Medulla oblongata (tissue), 1 donor: ENCODE measurements at regions not wholly inside any gene's neighbourhood (a gene's known extent, or its start where the extent isn't known, plus 50 kb on each side); places are given as distances from the start of the nearest gene placed in this dataset.
A peak's percentile ranks its signal among the peaks of the same experiment; 100 is the strongest.
"Not testable (repeated sequence)": the region's sequence is repeated elsewhere in the genome, so short reads cannot be mapped to it uniquely, and the experiment has no call there.

Source experiments
- DNase-seq: peaks from one replicate; pipeline ENCODE4 v3.0.0-alpha.2; 2015; ENCODE audit errors: extremely low spot score

DNA sequence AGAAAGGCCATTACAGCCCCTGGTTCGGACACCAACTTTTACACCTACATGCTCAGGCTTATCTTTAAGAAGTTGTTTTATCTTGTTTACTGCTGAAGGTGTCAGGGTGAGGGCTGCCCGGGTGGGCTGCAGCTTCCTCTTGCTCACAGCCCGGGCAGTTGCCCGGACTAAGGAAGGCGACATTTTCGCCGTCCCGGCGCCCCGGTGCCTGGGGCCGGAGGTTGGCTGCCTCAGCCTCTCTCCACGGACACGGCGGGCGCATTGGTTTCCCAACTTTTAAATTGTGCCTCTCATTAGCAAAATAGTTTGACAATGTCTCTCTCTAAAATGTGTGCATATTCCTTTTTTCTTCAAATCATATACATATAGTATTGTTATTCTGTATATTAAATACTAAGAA, 198.5 kb downstream of the LRRC70 start:
- DNase-seq, result not testable (repeated sequence)

DNA sequence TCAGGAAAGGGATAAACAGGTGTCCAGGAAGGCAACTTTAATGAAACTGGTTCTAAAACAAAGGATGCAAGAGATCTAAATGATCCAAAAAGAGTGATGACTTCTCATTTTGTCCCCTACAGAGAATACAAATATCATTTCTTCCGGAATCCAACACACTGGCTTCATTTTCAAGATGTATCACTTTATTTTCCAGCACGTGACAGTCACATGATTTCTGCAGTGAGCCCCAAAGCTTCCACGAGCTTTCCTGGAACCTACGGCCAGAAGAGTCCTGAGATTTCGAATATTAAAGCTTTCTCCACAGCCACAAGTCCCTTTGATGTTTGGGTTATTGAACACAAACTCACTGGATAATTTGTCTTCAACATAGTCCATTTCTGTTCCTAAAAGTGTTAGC, 198.0 kb downstream of the LRRC70 start:
- not testable (repeated sequence) for DNase-seq

DNA sequence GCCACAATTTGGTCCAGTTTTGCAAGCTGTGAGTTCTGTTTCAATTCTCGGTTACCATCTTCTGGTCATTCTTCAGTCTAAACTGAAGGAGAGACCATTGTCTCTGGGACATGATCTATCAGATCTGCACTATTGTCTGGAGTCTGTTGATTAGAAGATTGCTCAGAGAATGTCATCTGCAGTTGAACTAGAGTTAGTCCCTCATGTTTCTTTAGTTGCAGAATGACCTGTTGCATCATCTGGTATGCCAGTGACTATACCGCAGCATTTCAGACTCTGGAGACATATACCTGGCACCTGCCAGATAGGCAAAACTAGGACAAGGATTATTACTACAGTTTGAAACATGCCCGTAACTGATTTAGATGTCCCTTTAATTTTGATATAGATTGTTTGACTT, 194.8 kb downstream of the LRRC70 start:
- no peak for DNase-seq

DNA sequence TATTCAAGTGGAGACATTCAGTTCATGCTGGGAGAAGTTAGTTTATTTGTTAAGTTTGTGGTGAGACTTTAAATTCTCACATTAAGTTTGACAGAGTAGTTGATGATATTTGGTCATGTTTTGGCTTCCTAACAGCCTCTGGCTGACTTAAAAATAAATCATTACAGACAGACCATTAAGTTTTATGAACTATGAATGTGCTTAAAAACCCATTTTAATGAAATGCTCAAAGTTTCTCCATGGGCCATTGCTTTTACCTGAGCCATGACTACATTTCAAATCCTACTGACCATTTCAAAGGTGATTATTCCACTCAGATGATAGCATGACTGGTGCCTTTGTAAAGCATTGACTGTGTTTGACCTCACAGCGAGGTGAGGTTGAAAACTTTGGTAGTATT, 192.7 kb downstream of the LRRC70 start:
- no peak for DNase-seq

DNA sequence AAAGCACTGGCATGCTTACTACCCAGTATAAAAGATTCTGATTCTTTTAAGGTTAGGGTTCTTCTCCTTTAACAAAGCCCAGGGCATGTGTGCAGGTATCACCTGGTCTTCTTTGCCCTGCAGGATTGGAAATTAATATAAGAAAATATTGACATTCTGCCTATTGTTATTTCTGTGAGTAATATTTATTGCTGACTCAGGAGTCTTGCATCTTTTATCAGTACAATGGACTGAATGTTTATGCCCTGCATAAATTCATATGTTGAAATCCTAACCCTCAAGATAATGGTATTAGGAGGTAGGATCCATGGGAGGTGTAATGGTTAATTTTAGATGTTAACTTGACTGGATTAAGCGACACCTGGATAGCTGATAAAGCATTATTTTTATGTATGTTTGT, 189.0 kb downstream of the LRRC70 start:
- DNase-seq, result no peak

DNA sequence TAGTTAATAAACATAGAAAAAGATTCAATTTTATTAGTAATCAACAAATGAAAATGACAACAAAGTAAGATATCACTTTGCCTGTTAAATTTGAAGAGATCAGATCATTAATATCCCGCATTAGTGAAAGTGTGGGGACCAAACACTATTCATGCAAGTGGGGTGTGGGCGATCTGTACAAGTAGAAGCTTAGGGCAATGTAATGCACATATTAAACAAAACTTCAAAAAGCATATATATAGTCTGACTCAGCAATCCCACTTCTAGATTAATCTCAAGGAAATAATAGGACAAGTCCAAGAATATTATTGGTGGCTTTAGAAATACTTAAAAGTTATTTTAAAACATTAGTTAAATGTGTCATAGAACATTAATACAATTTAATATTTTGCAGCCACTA, 188.5 kb downstream of the LRRC70 start:
- DNase-seq, result no peak

DNA sequence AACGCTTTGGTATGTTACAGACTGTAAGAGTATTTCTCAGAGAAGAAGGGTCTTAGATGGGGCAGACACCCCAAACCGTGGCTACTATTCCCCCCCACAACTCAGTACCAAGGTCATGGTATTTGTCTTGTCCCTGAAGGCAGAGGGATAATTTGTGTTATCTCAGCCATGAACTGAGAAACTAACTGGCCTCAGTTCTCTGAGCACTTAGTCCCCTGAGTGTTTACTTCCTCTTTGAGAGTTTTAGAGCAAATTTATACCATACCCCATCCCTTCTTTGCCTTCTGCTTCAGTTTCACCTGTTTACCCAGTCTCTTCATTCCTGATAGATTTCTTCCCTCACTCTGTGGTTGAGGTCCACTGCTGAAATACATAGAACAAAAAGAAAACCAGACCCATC, 183.9 kb downstream of the LRRC70 start:
- DNase-seq, result no peak

DNA sequence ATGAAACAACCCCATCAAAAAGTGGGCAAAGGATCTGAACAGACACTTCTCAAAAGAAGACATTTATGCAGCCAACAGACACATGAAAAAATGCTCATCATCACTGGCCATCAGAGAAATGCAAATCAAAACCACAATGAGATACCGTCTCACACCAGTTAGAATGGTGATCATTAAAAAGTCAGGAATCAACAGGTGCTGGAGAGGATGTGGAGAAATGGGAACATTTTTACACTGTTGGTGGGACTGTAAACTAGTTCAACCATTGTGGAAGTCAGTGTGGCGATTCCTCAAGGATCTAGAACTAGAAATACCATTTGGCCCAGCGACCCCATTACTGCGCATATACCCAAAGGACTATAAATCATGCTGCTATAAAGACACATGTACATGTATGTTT, 179.1 kb downstream of the LRRC70 start:
- not testable (repeated sequence) for DNase-seq

DNA sequence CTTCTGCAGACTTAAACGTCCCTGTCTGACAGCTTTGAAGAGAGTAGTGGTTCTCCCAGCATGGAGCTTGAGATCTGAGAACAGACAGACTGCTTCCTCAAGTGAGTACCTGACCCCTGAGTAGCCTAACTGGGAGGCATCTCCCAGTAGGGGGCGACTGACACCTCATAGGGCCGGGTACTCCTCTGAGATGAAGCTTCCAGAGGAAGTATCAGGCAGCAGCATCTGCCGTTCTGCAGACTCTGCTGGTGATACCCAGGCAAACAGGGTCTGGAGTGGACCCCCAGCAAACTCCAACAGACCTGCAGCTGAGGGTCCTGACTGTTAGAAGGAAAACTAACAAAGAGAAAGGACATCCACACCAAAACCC, 174.4 kb downstream of the LRRC70 start:
- not testable (repeated sequence) for DNase-seq

DNA sequence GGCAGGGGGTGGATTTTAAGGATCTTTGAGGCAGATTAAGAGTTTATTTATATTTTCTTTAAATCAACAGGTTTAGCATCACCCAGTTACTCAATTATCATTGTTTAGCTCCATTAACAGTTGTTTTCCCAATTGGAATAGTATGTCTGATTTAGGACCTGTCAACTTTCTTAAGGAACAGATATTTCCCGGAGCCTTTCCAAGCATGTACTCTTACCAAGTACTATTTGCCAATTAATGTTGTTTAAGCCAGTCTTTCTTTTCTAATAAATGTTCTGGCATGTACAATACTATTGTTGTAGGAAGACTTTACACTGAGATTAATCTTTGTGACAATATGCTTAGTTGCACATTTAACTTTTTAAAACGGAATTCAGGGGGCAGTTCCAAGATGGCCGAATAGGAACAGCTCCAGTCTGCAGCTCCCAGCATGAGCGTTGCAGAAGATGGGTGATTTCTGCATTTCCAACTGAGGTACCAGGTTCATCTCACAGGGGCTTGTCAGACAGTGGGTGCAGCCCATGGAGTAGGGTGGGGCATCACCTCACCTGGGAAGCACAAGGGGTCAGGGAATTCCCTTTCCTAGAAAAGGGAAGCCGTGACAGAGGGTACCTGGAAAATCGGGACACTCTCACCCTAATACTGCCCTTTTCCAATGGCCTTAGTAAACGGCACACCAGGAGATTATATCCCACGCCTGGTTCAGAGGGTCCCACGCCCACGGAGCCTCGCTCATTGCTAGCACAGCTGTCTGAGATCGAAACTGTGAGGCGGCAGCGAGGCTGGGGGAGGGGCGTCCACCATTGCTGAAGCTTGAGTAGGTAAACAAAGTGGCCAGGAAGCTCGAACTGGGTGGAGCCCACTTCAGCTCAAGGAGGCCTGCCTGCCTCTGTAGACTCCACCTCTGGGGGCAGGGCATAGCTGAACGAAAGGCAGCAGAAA, 173.7 kb downstream of the LRRC70 start:
- not testable (repeated sequence) for DNase-seq

DNA sequence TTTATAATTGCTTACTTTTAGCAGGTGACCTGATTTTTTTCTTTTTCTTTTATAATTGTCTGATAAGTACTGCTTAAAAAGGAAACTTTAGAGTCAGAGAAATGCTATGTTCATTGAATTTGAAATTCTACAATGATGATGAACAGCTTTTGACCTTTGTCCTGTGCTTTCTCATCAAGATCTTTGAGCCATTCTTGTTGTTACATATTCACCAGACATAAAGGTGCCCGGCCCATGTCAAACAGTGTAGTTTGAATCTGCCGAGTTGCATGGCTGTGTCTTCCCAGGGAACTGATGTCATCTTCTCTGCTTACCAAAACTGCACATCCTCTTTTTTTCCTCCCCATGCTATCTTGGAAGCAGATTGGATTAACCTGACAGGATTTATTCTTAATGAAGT, 163.6 kb downstream of the LRRC70 start:
- DNase-seq, result no peak

DNA sequence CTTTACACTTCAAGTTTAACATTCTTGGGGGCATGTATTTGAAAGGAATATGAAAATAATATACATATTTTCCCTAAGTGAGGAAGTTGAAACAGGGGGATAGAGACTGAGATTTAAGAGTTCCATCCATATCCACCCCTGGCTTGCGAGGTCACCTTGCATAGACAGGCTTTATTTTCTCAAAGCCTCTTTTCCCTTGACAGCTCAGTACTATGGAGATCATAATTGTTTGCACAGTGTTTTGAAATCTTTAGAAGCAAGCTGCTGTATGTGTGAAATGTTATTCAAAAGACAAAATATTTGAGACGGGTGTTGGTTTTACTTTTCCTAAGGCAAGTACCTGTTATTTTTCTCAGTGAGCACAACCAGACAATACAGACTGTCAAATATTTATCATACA, 163.1 kb downstream of the LRRC70 start:
- DNase-seq, result no peak

DNA sequence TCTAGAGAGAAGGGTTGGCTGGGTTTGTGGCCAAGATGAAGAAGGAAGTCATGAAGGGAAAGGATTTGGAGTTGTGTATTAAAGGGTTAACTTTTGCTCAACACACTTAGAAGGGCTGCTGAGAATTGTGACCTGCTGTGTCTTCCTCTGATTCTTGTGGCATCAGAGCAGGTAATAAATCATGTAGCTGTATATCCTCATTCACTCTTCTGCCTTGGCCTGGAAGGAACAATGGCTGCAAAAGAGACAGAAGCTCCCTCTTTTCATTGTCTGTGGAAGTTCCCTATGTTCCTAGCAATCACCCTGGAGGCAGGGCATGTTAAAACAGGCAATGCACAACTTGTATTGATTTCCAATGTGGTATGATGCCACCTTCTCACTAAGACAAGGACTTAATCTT, 159.1 kb downstream of the LRRC70 start:
- no peak for DNase-seq

DNA sequence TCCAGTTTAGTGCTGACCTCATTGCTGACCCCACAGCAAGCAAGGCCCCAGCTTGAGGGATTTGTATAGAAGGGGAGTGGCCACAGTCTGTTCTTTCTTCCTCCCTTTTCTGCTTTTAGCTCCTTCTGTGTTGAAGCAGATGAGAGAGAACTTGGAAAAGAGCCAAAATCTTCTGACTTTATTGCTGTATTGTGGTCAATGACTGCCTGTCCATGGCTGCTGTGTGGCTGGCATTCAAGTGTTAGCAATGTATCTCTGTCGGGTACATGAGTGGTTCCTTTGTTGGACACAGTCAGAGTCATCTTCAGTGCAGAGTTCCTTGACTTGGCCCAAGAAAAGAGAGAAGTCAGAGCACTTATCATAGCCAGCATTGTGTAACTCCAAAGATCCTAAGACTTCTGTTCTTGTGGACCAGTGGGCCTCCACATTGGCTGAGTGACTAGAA, 154.1 kb downstream of the LRRC70 start:
- peak; percentile 69 for DNase-seq

DNA sequence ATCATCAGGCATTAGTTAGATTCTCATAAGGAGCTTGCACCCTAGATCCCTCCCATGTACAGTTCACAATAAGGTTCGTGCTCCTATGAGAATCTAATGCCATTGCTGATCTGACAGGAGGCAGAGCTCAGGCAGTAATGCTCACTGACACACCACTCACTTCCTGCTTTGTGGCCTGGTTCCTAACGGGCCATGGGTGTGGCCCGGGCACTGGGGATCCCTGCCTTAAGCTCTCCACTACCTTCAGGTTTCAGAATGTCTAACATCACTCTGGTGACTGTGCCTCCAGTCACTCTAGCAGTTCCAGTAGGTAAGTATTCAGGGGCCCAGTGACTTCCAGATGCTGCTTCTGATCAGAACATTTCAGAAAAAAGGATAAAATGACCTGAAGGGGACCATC, 152.4 kb downstream of the LRRC70 start:
- no peak for DNase-seq

DNA sequence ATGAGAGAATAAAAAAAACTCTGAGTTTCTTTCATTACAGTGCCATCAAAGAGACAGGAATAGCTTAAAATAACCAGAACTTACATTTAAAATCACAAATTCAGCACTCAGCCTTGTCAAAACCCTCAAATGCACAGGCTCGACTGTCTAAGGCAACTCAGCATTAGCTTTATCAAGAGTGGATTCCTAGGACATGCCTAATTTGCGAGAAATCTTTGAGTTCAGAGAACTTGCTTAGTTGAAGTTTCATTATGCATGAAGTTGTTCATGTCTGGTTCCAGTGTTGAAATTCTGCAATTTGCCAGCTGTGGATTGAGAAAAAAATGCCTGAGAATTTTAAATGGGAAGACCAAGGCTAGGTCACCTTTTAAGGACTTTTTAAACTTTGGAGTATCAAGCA, 151.1 kb downstream of the LRRC70 start:
- no peak for DNase-seq

DNA sequence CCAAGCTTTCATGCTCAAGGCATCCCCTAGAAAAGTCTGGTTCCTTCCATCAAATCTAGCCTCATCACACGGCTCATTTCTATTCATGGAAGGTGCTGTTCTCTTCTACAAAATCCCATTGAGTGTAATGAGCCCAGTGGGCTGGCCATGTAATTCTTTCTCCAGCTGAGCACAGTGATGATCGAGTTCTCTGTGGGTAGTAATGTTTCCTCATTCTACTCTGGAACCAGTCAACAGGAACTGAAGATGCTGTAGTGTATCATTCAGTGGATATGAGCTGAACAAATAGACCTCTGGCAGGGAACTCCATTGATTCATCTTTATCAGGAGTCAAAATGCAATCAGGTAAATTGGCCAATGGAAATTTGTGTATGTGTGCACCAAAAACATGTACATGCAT, 149.2 kb downstream of the LRRC70 start:
- DNase-seq, result no peak

DNA sequence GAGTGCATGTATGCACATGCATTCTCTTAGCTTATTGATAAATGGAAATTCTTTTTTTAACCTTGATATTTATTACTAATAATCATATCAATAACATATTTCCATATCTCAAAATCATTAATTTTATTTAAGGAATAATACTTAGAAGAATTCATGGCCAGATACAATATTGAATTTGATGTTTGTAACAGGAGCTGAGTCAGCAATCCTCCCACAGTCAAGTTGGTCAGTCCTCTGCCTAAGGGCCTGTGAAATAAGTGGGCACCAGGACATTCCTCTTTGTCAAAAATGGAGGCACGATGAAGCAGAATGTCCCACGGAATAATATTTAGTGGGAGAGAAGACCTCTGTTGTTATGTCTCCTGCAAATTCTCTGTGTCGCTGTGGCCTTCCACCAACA, 148.6 kb downstream of the LRRC70 start:
- DNase-seq, result no peak

DNA sequence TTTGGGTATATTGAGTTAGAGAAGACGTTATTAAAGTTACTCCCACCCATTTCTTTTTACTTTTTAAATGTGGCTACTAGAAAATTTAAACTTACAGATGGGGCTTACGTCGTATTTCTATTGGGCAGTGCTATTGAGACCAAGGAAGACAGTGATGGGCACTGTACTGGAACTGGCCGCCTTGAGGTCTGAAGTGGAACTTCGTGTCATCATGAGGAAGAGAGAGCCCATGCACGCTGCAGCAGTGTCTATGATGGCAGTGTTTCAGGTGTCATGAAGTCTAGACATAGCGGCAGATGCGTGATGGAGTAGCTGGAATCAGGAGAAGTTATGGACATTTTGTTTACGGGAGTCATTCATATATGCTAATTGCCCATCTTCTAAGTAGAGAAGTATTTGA, 143.7 kb downstream of the LRRC70 start:
- no peak for DNase-seq

DNA sequence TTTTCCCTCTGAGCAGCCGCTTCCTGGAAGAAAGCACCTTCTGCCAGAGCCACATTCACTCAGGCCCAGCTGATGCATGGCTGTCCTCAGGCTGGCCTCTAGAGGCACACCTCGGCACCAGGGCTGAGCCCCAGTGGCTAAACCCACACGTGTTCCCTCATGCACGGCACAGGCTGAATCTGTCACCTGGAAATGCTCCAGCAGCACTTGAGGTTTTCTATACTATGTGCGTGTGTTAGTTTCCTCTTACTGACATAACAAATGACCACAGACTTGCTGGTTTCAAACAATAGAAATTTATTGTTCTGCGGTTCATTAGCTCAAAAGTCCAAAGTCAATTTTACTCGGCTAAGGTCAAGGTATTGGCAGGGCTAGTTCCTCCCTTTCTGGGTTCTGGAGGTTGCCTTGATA, 141.4 kb downstream of the LRRC70 start:
- DNase-seq, result peak; percentile 23

DNA sequence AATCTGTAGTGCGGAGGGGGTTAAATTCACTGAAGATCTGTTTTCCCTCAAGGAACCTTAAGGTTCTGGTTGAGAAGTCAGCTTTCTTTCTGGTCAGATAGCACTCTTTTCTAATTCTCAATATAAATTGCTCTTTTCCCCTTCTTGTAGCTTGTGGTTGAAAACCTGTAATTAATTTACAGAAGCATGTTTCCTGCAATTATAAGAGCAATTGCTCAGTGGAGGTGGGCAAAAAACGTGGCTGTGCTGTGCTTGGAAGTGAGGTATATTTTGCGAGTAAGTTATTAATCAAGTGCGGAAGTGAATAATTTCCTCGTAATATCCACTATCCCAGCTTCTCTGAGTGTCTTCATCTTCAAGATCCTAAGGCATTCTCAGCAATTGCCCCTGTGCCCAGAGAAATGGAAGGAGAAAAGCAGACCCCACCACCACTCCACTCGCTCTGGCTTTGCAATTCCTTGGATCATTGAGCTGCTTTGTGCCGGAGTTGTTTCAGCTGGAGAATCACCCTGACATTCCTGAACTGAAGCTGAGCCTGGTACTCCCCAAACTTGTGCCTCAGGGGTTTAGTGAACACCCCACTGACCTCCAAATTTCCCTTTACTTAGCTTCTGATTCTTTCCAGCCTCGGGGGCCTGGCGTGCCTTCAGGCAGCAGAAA, 140.6 kb downstream of the LRRC70 start:
- no peak for DNase-seq

DNA sequence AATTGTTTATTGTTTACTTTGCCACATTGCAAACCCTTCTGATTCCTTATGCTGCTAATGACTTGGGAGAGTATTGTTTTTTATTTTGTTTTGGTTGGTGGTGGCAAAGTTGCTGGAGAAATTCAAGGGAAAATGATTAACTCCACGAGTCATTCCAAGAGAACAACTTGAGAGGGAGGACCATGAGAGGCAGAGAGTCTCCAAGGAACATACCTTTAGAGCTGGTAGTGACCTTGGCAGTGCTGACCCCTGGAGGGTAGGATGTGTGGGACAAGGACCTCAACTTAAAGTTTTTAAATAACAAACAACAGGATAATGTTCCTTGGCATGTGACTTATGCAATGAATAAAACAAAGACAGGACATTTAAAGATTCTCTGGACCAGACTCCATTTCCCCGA, 139.7 kb downstream of the LRRC70 start:
- DNase-seq, result no peak

DNA sequence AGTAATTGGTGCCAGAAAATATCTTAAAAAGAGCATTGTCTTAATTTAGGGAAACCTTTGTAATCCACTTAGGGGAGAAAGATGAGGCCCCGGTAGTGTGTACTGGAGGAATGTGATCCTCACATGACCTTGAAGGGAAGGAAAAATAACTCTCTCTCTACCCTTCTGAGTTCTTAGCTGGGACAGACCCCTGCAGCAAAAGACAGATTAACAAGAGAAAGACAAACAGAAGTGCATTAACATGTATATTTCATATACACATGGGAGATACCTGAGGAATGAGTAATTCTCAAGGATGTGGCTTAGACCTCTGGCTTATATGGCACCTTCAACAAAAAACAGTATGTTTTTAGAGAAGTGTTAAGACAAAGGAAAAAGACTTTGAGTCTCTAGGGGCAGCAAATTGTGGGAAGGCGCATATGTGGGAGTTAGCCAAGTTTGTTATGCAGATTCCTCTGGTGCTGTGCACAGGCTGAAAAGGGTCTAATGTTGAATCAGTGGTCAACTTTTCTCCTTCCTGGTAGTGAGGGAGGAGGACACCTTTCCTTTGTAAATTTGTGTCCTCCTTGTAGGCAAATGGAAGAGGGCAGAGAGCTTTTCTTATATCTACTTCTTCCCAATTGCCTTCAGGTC, 138.8 kb downstream of the LRRC70 start:
- DNase-seq, result no peak
